Liver (tissue), 8 donors: ENCODE measurements at regions not wholly inside any gene's neighbourhood (a gene's known extent, or its start where the extent isn't known, plus 50 kb on each side); places are given as distances from the start of the nearest gene placed in this dataset.

Experiments
- DNase-seq: peaks from one replicate; pipeline ENCODE4 v3.0.0-alpha.2; 2017; ENCODE audit warnings: low spot score
- H3K27ac ChIP-seq, 2 donors: one replicate each; pipeline ENCODE4 v1.7.0; 2013; ENCODE audit warnings: inconsistent platforms in 2 of 2, low read length in 2 of 2, control low read depth in 1 of 2, low read depth in 1 of 2, mild to moderate bottlenecking in 1 of 2
- H3K27me3 ChIP-seq, 4 donors: one replicate each; pipeline versions ENCODE4 v1.6.1 to v1.7.0; 2013; ENCODE audit warnings: low read length in 3 of 4, inconsistent platforms in 1 of 4, mild to moderate bottlenecking in 1 of 4, moderate library complexity in 1 of 4; ENCODE audit not compliant: control insufficient read depth in 4 of 4, insufficient read depth in 4 of 4
- H3K36me3 ChIP-seq, 4 donors: one replicate each; pipeline versions ENCODE4 v1.6.1 to v1.7.0; 2013; ENCODE audit warnings: low read length in 3 of 4, mild to moderate bottlenecking in 3 of 4, low read depth in 1 of 4, moderate library complexity in 1 of 4; ENCODE audit not compliant: control insufficient read depth in 4 of 4, insufficient read depth in 3 of 4
- H3K4me1 ChIP-seq, 4 donors: one replicate each; pipeline versions ENCODE4 v1.6.1 to v1.7.0; 2013; ENCODE audit warnings: low read length in 3 of 4, mild to moderate bottlenecking in 3 of 4, moderate library complexity in 1 of 4; ENCODE audit not compliant: control insufficient read depth in 4 of 4, insufficient read depth in 4 of 4
- H3K4me3 ChIP-seq, 3 donors: one replicate each; pipeline versions ENCODE4 v1.6.1 to v1.7.0; 2013; ENCODE audit warnings: low read length in 3 of 3, control low read depth in 1 of 3, low read depth in 1 of 3, mild to moderate bottlenecking in 1 of 3
- H3K9ac ChIP-seq, 2 donors: one replicate each; pipeline ENCODE4 v1.7.0; 2013; ENCODE audit warnings: low read length in 2 of 2, mild to moderate bottlenecking in 2 of 2, moderate library complexity in 2 of 2, control low read depth in 1 of 2, low read depth in 1 of 2
- H3K9me3 ChIP-seq, 4 donors: one replicate each; pipeline versions ENCODE4 v1.6.1 to v1.7.0; 2013; ENCODE audit warnings: low read length in 3 of 4; ENCODE audit not compliant: control insufficient read depth in 4 of 4
- ATF3 ChIP-seq: IDR thresholded peaks from 2 replicates; pipeline ENCODE4 v1.6.1; 2016; ENCODE audit warnings: antibody characterized with exemption
- CTCF ChIP-seq: fragments of 150-350 bp; IDR thresholded peaks from 2 replicates; pipeline ENCODE4 v1.5.1; 2017; ENCODE audit warnings: improper control_type of control experiment, low read depth, low read length; ENCODE audit not compliant: missing input control
- EGR1 ChIP-seq, 2 donors: IDR thresholded peaks; 2 replicates each; pipeline ENCODE4 v1.6.1; 2016 to 2018; ENCODE audit warnings: antibody characterized with exemption in 2 of 2, low read depth in 2 of 2
- GABPA ChIP-seq, 2 donors: IDR thresholded peaks in 1 of 2; conservative IDR thresholded peaks in 1 of 2; 2 replicates each; pipeline ENCODE4 v1.6.1; 2016; ENCODE audit warnings: antibody characterized with exemption in 2 of 2, mild to moderate bottlenecking in 1 of 2, moderate library complexity in 1 of 2
- HNF4A ChIP-seq, 2 donors: conservative IDR thresholded peaks; 2 replicates each; pipeline ENCODE4 v1.6.1; 2016; ENCODE audit warnings: antibody characterized with exemption in 2 of 2, mild to moderate bottlenecking in 2 of 2
- JUND ChIP-seq, 2 donors: IDR thresholded peaks; 2 replicates each; pipeline ENCODE4 v1.6.1; 2016; ENCODE audit warnings: antibody characterized with exemption in 2 of 2
- MAX ChIP-seq: IDR thresholded peaks from 2 replicates; pipeline ENCODE4 v1.6.1; 2016; ENCODE audit warnings: antibody characterized with exemption
- NR2F2 ChIP-seq: IDR thresholded peaks from 2 replicates; pipeline ENCODE4 v1.6.1; 2016; ENCODE audit warnings: antibody characterized with exemption
- RAD21 ChIP-seq, 2 donors: IDR thresholded peaks; 2 replicates each; pipeline ENCODE4 v1.6.1; 2016; ENCODE audit warnings: antibody characterized with exemption in 2 of 2, mild to moderate bottlenecking in 2 of 2
- RXRA ChIP-seq, 2 donors: IDR thresholded peaks; 2 replicates each; pipeline ENCODE4 v1.6.1; 2017 to 2018; ENCODE audit warnings: antibody characterized with exemption in 2 of 2, mild to moderate bottlenecking in 1 of 2
- SP1 ChIP-seq: IDR thresholded peaks from 2 replicates; pipeline ENCODE4 v1.6.1; 2018; ENCODE audit warnings: antibody characterized with exemption, mild to moderate bottlenecking
- ZBTB33 ChIP-seq: IDR thresholded peaks from 2 replicates; pipeline ENCODE4 v1.6.1; 2016; ENCODE audit warnings: antibody characterized with exemption
- WGBS: extraction: QIAGEN DNeasy Blood & Tissue Kit; methylation state at CpG from one replicate; pipeline ENCODE4 v1.1.7; 2013; 5-methylcytosine and 5-hydroxymethylcytosine counted together
- donor health status: healthy.
- donor health status: healthy.
- donor health status: healthy.
- donor health status: healthy.
- donor health status: healthy.

- TF ChIP-seq MAX = no peak
- TF ChIP-seq SP1 = no peak
- no peak for TF ChIP-seq HNF4A (conservative IDR thresholded peaks at IDR 0.05)
- TF ChIP-seq EGR1 (IDR thresholded peaks at IDR 0.05; ENCODE audit: low read depth in 2 of 2) = no peak
Observed at GRCh38 chr16:26665166-26665939, 401.4 kb upstream of the C16orf82 start (continued).

GRCh38 chr16:26666486-26666885, 400.2 kb upstream of the C16orf82 start:
- Histone ChIP-seq H3K27me3 (peaks cover 0 to 11% (median 0%) of the 10 kb centered on the region in 4 donors), H3K27ac (no peak overlapping the region), H3K4me3 (no peak overlapping the region), H3K9ac (no peak overlapping the region), H3K4me1 (no peaks in the 10 kb centered on the region), H3K36me3 (no peaks in the 10 kb centered on the region), H3K9me3 (no peaks in the 10 kb centered on the region)
- no peak for TF ChIP-seq RXRA (IDR thresholded peaks at IDR 0.05)
- TF ChIP-seq JUND (IDR thresholded peaks at IDR 0.05) = no peak
- TF ChIP-seq ATF3 = no peak
- TF ChIP-seq HNF4A (conservative IDR thresholded peaks at IDR 0.05) = no peak
- no peak for TF ChIP-seq GABPA (IDR thresholded peaks at IDR 0.05 in 1 of 2, conservative IDR thresholded peaks at IDR 0.05 in 1 of 2)
- no peak for TF ChIP-seq CTCF
- TF ChIP-seq SP1 = no peak
- TF ChIP-seq MAX = no peak
- no peak for TF ChIP-seq RAD21 (IDR thresholded peaks at IDR 0.05)
- TF ChIP-seq NR2F2 = no peak
- DNase-seq = no peak
- WGBS = 65% methylated on average over 2 of the region's 2 CpGs

GRCh38 chr16:26667307-26667706, 399.4 kb upstream of the C16orf82 start:
- Histone ChIP-seq H3K4me1 (no peaks in the 10 kb centered on the region), H3K4me3 (no peak overlapping the region), H3K36me3 (no peaks in the 10 kb centered on the region), H3K9me3 (no peaks in the 10 kb centered on the region), H3K27me3 (peaks cover 0 to 11% (median 0%) of the 10 kb centered on the region in 4 donors), H3K27ac (no peak overlapping the region), H3K9ac (no peak overlapping the region)
- no peak for TF ChIP-seq MAX
- TF ChIP-seq JUND (IDR thresholded peaks at IDR 0.05) = no peak
- TF ChIP-seq ZBTB33 = no peak
- DNase-seq = no peak
- WGBS = 57% methylated on average over 12 of the region's 12 CpGs
